PC-9 (cell line): ENCODE measurements at regions not wholly inside any gene's neighbourhood (a gene's known extent, or its start where the extent isn't known, plus 50 kb on each side); places are given as distances from the start of the nearest gene placed in this dataset.

Experiments
- CTCF ChIP-seq: fragments of 200-600 bp; sonication (generic); conservative IDR thresholded peaks from 2 replicates; pipeline ENCODE4 v1.6.1; 2017; ENCODE audit warnings: mixed run types, antibody characterized with exemption, mild to moderate bottlenecking, moderate library complexity
- EZH2 ChIP-seq: fragments of 200-600 bp; sonication (generic); IDR thresholded peaks from 2 replicates; pipeline ENCODE4 v1.8.0; 2017; ENCODE audit warnings: antibody characterized with exemption, low read depth

GRCh38 chr16:65297453-65297852 lies 175.6 kb upstream of the CDH11 start:
- TF ChIP-seq EZH2 (no peak), CTCF (no peak)
